GM18505 (cell line): ENCODE measurements at regions not wholly inside any gene's neighbourhood (a gene's known extent, or its start where the extent isn't known, plus 50 kb on each side); places are given as distances from the start of the nearest gene placed in this dataset.

ENCODE experiments used
- ATAC-seq: cut with Tn5 transposase; IDR thresholded peaks from one replicate; pipeline ENCODE4 v1.9.1; 2021; ENCODE audit not compliant: unreplicated experiment
- POLR2A ChIP-seq: IDR thresholded peaks from 4 replicates; pipeline ENCODE4 v1.6.1; 2011; ENCODE audit warnings: borderline replicate concordance; ENCODE audit not compliant: insufficient read depth, insufficient read length; ENCODE audit errors: extremely low read depth

GRCh38 chr1:4055294-4055967 lies 155.4 kb upstream of the C1orf174 start:
- ATAC-seq, result no peak
- no peak for TF ChIP-seq POLR2A

- no peak for TF ChIP-seq POLR2A
- ATAC-seq, result no peak
Observed at GRCh38 chr1:4056422-4056821, 156.3 kb upstream of the C1orf174 start.

- no peak for ATAC-seq
- TF ChIP-seq POLR2A, result no peak
Observed at GRCh38 chr1:4056989-4057388, 156.9 kb upstream of the C1orf174 start.

- no peak for ATAC-seq
- no peak for TF ChIP-seq POLR2A
Observed at GRCh38 chr1:4057603-4058002, 157.5 kb upstream of the C1orf174 start.

GRCh38 chr1:4058122-4058521 lies 158.1 kb upstream of the C1orf174 start:
- no peak for ATAC-seq

GRCh38 chr1:4058706-4059105 lies 158.6 kb upstream of the C1orf174 start:
- no peak for TF ChIP-seq POLR2A
- ATAC-seq, result no peak

More at GRCh38 chr1:4058122-4058521, 158.1 kb upstream of the C1orf174 start:
- TF ChIP-seq POLR2A, result no peak

- no peak for ATAC-seq
Observed at GRCh38 chr1:4059270-4059669, 159.2 kb upstream of the C1orf174 start.

GRCh38 chr1:4060850-4061249 lies 160.8 kb upstream of the C1orf174 start:
- no peak for ATAC-seq
- no peak for TF ChIP-seq POLR2A

More at GRCh38 chr1:4059270-4059669, 159.2 kb upstream of the C1orf174 start:
- no peak for TF ChIP-seq POLR2A

GRCh38 chr1:4061521-4062031 lies 161.5 kb upstream of the C1orf174 start:
- ATAC-seq, result no peak
- no peak for TF ChIP-seq POLR2A

GRCh38 chr1:4062041-4062440 lies 162.0 kb upstream of the C1orf174 start:
- ATAC-seq, result no peak
- TF ChIP-seq POLR2A, result no peak

- ATAC-seq, result no peak
- no peak for TF ChIP-seq POLR2A
Observed at GRCh38 chr1:4062560-4062959, 162.5 kb upstream of the C1orf174 start.

- no peak for TF ChIP-seq POLR2A
- ATAC-seq, result no peak
Observed at GRCh38 chr1:4062992-4063391, 162.9 kb upstream of the C1orf174 start.

- no peak for ATAC-seq
- no peak for TF ChIP-seq POLR2A
Observed at GRCh38 chr1:4063516-4063915, 163.4 kb upstream of the C1orf174 start.

- no peak for ATAC-seq
- TF ChIP-seq POLR2A, result no peak
Observed at GRCh38 chr1:4064150-4064889, 164.2 kb upstream of the C1orf174 start.
